ENCODE measurements at regions not wholly inside any gene's neighbourhood (a gene's known extent, or its start where the extent isn't known, plus 50 kb on each side); places are given as distances from the start of the nearest gene placed in this dataset.
A peak's percentile ranks its signal among the peaks of the same experiment; 100 is the strongest.

- Histone ChIP-seq H3K36me3 (ENCODE audit: insufficient read depth, low read length) (no peaks in the 10 kb centered on the region), H3K27ac (ENCODE audit: low read depth, low read length) (peak overlapping the region; percentile 99)
Measured at GRCh38 chr1:8096105-8097011, 70.2 kb upstream of the ERRFI1 start.

GRCh38 chr1:8095584-8095983 lies 69.5 kb upstream of the ERRFI1 start:
- Histone ChIP-seq H3K4me1 (ENCODE audit: control insufficient read depth, insufficient read depth, low read length, unreplicated experiment) (peaks cover 59% of the 10 kb centered on the region), H3K4me3 (ENCODE audit: low read depth, low read length) (no peak overlapping the region), H3K27me3 (ENCODE audit: insufficient read depth, low read length) (no peaks in the 10 kb centered on the region), H3K36me3 (ENCODE audit: insufficient read depth, low read length) (no peaks in the 10 kb centered on the region), H2AFZ (ENCODE audit: low read length, unreplicated experiment) (no peak overlapping the region), H3K27ac (ENCODE audit: low read depth, low read length) (peak overlapping the region; percentile 99), H3K79me2 (ENCODE audit: control insufficient read depth, insufficient read depth, low read length, unreplicated experiment) (no peaks in the 10 kb centered on the region)

More at GRCh38 chr1:8096105-8097011, 70.2 kb upstream of the ERRFI1 start:
- H3K4me3 ChIP-seq (ENCODE audit: low read depth, low read length): peak overlapping the region; percentile 49
- H3K27me3 ChIP-seq (ENCODE audit: insufficient read depth, low read length): no peaks in the 10 kb centered on the region
- no peaks in the 10 kb centered on the region for H3K79me2 ChIP-seq (ENCODE audit: control insufficient read depth, insufficient read depth, low read length, unreplicated experiment)
- peak overlapping the region; percentile 80 for H2AFZ ChIP-seq (ENCODE audit: low read length, unreplicated experiment)
- peaks cover 51% of the 10 kb centered on the region for H3K4me1 ChIP-seq (ENCODE audit: control insufficient read depth, insufficient read depth, low read length, unreplicated experiment)

- peaks cover 66% of the 10 kb centered on the region for H3K4me1 ChIP-seq (ENCODE audit: control insufficient read depth, insufficient read depth, low read length, unreplicated experiment)
- H3K36me3 ChIP-seq (ENCODE audit: insufficient read depth, low read length): no peaks in the 10 kb centered on the region
- H2AFZ ChIP-seq (ENCODE audit: low read length, unreplicated experiment): no peak overlapping the region
- no peak overlapping the region for H3K4me3 ChIP-seq (ENCODE audit: low read depth, low read length)
- no peaks in the 10 kb centered on the region for H3K79me2 ChIP-seq (ENCODE audit: control insufficient read depth, insufficient read depth, low read length, unreplicated experiment)
- H3K27ac ChIP-seq (ENCODE audit: low read depth, low read length): peak overlapping the region; percentile 99
- no peaks in the 10 kb centered on the region for H3K27me3 ChIP-seq (ENCODE audit: insufficient read depth, low read length)
Measured at GRCh38 chr1:8094481-8095241, 68.6 kb upstream of the ERRFI1 start.

- Histone ChIP-seq H3K4me3 (ENCODE audit: low read depth, low read length) (no peak overlapping the region), H3K36me3 (ENCODE audit: insufficient read depth, low read length) (no peaks in the 10 kb centered on the region), H3K27me3 (ENCODE audit: insufficient read depth, low read length) (no peaks in the 10 kb centered on the region), H3K79me2 (ENCODE audit: control insufficient read depth, insufficient read depth, low read length, unreplicated experiment) (no peaks in the 10 kb centered on the region), H3K4me1 (ENCODE audit: control insufficient read depth, insufficient read depth, low read length, unreplicated experiment) (peaks cover 73% of the 10 kb centered on the region), H2AFZ (ENCODE audit: low read length, unreplicated experiment) (no peak overlapping the region), H3K27ac (ENCODE audit: low read depth, low read length) (no peak overlapping the region)
Measured at GRCh38 chr1:8093221-8093980, 67.3 kb upstream of the ERRFI1 start.

- H3K4me3 ChIP-seq (ENCODE audit: low read depth, low read length): no peak overlapping the region
- no peak overlapping the region for H2AFZ ChIP-seq (ENCODE audit: low read length, unreplicated experiment)
- no peaks in the 10 kb centered on the region for H3K27me3 ChIP-seq (ENCODE audit: insufficient read depth, low read length)
- H3K36me3 ChIP-seq (ENCODE audit: insufficient read depth, low read length): no peaks in the 10 kb centered on the region
- H3K79me2 ChIP-seq (ENCODE audit: control insufficient read depth, insufficient read depth, low read length, unreplicated experiment): no peaks in the 10 kb centered on the region
- H3K27ac ChIP-seq (ENCODE audit: low read depth, low read length): peak overlapping the region; percentile 96; the same call in 1 of the 2 replicates
- H3K4me1 ChIP-seq (ENCODE audit: control insufficient read depth, insufficient read depth, low read length, unreplicated experiment): peaks cover 66% of the 10 kb centered on the region
Measured at GRCh38 chr1:8092657-8093056, 66.5 kb upstream of the ERRFI1 start.

- Histone ChIP-seq H3K4me3 (ENCODE audit: low read depth, low read length) (no peak overlapping the region), H3K79me2 (ENCODE audit: control insufficient read depth, insufficient read depth, low read length, unreplicated experiment) (no peaks in the 10 kb centered on the region), H3K4me1 (ENCODE audit: control insufficient read depth, insufficient read depth, low read length, unreplicated experiment) (peaks cover 57% of the 10 kb centered on the region), H2AFZ (ENCODE audit: low read length, unreplicated experiment) (no peak overlapping the region), H3K36me3 (ENCODE audit: insufficient read depth, low read length) (no peaks in the 10 kb centered on the region), H3K27ac (ENCODE audit: low read depth, low read length) (peak overlapping the region; percentile 96), H3K27me3 (ENCODE audit: insufficient read depth, low read length) (no peaks in the 10 kb centered on the region)
Measured at GRCh38 chr1:8091691-8092090, 65.6 kb upstream of the ERRFI1 start.

- no peaks in the 10 kb centered on the region for H3K79me2 ChIP-seq (ENCODE audit: control insufficient read depth, insufficient read depth, low read length, unreplicated experiment)
- H3K36me3 ChIP-seq (ENCODE audit: insufficient read depth, low read length): no peaks in the 10 kb centered on the region
- H3K27ac ChIP-seq (ENCODE audit: low read depth, low read length): peak overlapping the region; percentile 96
- H3K27me3 ChIP-seq (ENCODE audit: insufficient read depth, low read length): no peaks in the 10 kb centered on the region
- no peak overlapping the region for H3K4me3 ChIP-seq (ENCODE audit: low read depth, low read length)
- no peak overlapping the region for H2AFZ ChIP-seq (ENCODE audit: low read length, unreplicated experiment)
- H3K4me1 ChIP-seq (ENCODE audit: control insufficient read depth, insufficient read depth, low read length, unreplicated experiment): peaks cover 43% of the 10 kb centered on the region
Measured at GRCh38 chr1:8090241-8090702, 64.2 kb upstream of the ERRFI1 start.

GRCh38 chr1:8089535-8090228 lies 63.6 kb upstream of the ERRFI1 start:
- peak overlapping the region; percentile 20 for H2AFZ ChIP-seq (ENCODE audit: low read length, unreplicated experiment)
- peak overlapping the region; percentile 96 for H3K27ac ChIP-seq (ENCODE audit: low read depth, low read length)
- no peaks in the 10 kb centered on the region for H3K27me3 ChIP-seq (ENCODE audit: insufficient read depth, low read length)
- H3K79me2 ChIP-seq (ENCODE audit: control insufficient read depth, insufficient read depth, low read length, unreplicated experiment): no peaks in the 10 kb centered on the region
- peaks cover 37% of the 10 kb centered on the region for H3K4me1 ChIP-seq (ENCODE audit: control insufficient read depth, insufficient read depth, low read length, unreplicated experiment)
- H3K4me3 ChIP-seq (ENCODE audit: low read depth, low read length): 0 out of 2 replicates have a peak overlapping the region, but pooled peaks have one; percentile 7
- no peaks in the 10 kb centered on the region for H3K36me3 ChIP-seq (ENCODE audit: insufficient read depth, low read length)

GRCh38 chr1:8086055-8086454 lies 59.9 kb upstream of the ERRFI1 start:
- no peak overlapping the region for H3K27ac ChIP-seq (ENCODE audit: low read depth, low read length)
- peaks cover 36% of the 10 kb centered on the region for H3K4me1 ChIP-seq (ENCODE audit: control insufficient read depth, insufficient read depth, low read length, unreplicated experiment)
- H2AFZ ChIP-seq (ENCODE audit: low read length, unreplicated experiment): no peak overlapping the region
- H3K36me3 ChIP-seq (ENCODE audit: insufficient read depth, low read length): no peaks in the 10 kb centered on the region
- H3K27me3 ChIP-seq (ENCODE audit: insufficient read depth, low read length): no peaks in the 10 kb centered on the region
- H3K4me3 ChIP-seq (ENCODE audit: low read depth, low read length): no peak overlapping the region
- H3K79me2 ChIP-seq (ENCODE audit: control insufficient read depth, insufficient read depth, low read length, unreplicated experiment): no peaks in the 10 kb centered on the region

- Histone ChIP-seq H3K4me1 (ENCODE audit: control insufficient read depth, insufficient read depth, low read length, unreplicated experiment) (peaks cover 27% of the 10 kb centered on the region), H3K27ac (ENCODE audit: low read depth, low read length) (no peak overlapping the region), H2AFZ (ENCODE audit: low read length, unreplicated experiment) (no peak overlapping the region), H3K27me3 (ENCODE audit: insufficient read depth, low read length) (no peaks in the 10 kb centered on the region), H3K36me3 (ENCODE audit: insufficient read depth, low read length) (no peaks in the 10 kb centered on the region), H3K79me2 (ENCODE audit: control insufficient read depth, insufficient read depth, low read length, unreplicated experiment) (no peaks in the 10 kb centered on the region), H3K4me3 (ENCODE audit: low read depth, low read length) (no peak overlapping the region)
Measured at GRCh38 chr1:8084913-8085312, 58.8 kb upstream of the ERRFI1 start.
